Lung (tissue), 11 donors: ENCODE measurements at regions not wholly inside any gene's neighbourhood (a gene's known extent, or its start where the extent isn't known, plus 50 kb on each side); places are given as distances from the start of the nearest gene placed in this dataset.
"Not testable (repeated sequence)": the region's sequence is repeated elsewhere in the genome, so short reads cannot be mapped to it uniquely, and the experiment has no call there.

Source experiments
- ATAC-seq: fragments of 200-7000 bp; cut with Tn5 transposase; one replicate; pipeline ENCODE4 v1.9.1; 2020; ENCODE audit warnings: moderate number of reproducible peaks; ENCODE audit not compliant: insufficient read depth, low FRiP score
- DNase-seq, 3 donors: peaks; one replicate each; pipeline ENCODE4 v3.0.0-alpha.2; 2013 to 2017
- H3K27ac ChIP-seq, 2 donors: one replicate each; pipeline ENCODE4 v1.5.1; 2013; ENCODE audit warnings: mild to moderate bottlenecking in 2 of 2, moderate library complexity in 2 of 2, control low read depth in 1 of 2, inconsistent platforms in 1 of 2, low read depth in 1 of 2, low read length in 1 of 2
- H3K27me3 ChIP-seq, 3 donors: one replicate each; pipeline ENCODE4 v1.5.1; 2013; ENCODE audit warnings: low read length in 2 of 3; ENCODE audit not compliant: control insufficient read depth in 3 of 3, insufficient read depth in 3 of 3
- H3K36me3 ChIP-seq, 4 donors: one replicate each; pipeline ENCODE4 v1.5.1; 2013; ENCODE audit warnings: low read length in 4 of 4, mild to moderate bottlenecking in 1 of 4, moderate library complexity in 1 of 4; ENCODE audit not compliant: control insufficient read depth in 4 of 4, insufficient read depth in 4 of 4
- H3K4me1 ChIP-seq, 5 donors: one replicate each; pipeline ENCODE4 v1.5.1; 2013; ENCODE audit warnings: low read length in 5 of 5, mild to moderate bottlenecking in 2 of 5, moderate library complexity in 1 of 5; ENCODE audit not compliant: control insufficient read depth in 5 of 5, insufficient read depth in 5 of 5
- H3K4me3 ChIP-seq: one replicate; pipeline ENCODE4 v1.5.1; 2013; ENCODE audit warnings: mild to moderate bottlenecking, control low read depth, moderate library complexity
- H3K9ac ChIP-seq, 2 donors: one replicate each; pipeline ENCODE4 v1.5.1; 2013; ENCODE audit warnings: low read length in 2 of 2, control low read depth in 1 of 2; ENCODE audit not compliant: insufficient read depth in 1 of 2
- H3K9me3 ChIP-seq, 4 donors: one replicate each; pipeline ENCODE4 v1.5.1; 2013; ENCODE audit warnings: low read length in 3 of 4, mild to moderate bottlenecking in 1 of 4, moderate library complexity in 1 of 4; ENCODE audit not compliant: control insufficient read depth in 4 of 4, insufficient read depth in 3 of 4
- WGBS, 2 donors: extraction: QIAGEN DNeasy Blood & Tissue Kit; methylation state at CpG; one replicate each; pipeline ENCODE4 v1.1.7; 2013; 5-methylcytosine and 5-hydroxymethylcytosine counted together
- TF ChIP-seq, protein P1 (sequence below): IDR thresholded peaks from 2 replicates; pipeline ENCODE4 v1.5.1; 2012; ENCODE audit warnings: mild to moderate bottlenecking; ENCODE audit errors: control extremely low read depth, extremely low read depth
- donor health status: control.
- donor health status: control.
- donor health status: Bipolar disorder and iron deficiency.
- donor health status: healthy.
- donor health status: DM: yes; HTN: yes; CAD: no.

DNA sequence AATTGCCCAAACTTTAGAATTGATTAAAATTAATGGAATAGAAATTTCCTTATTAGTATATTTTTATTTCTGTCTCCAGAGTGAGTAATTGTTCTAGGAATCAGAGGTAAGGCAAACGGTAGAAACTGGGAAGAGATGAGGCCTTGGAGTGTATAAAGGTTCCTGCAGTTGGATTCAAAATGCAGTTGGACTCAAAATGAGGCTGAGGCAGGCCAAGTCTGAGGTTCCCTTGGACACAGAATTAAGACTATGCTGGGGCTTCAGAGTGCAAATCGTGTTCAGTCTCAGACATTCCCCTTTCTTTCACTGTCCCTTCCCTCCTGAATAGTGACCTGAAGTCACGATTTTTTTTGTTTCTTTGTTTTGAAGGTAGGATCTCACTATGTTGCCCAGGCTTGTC lies 746.9 kb upstream of the NRXN1 start:
- Histone ChIP-seq H3K36me3 (no peaks in the 10 kb centered on the region), H3K4me1 (no peaks in the 10 kb centered on the region), H3K9me3 (peaks cover 0 to 7% (median 0%) of the 10 kb centered on the region in 4 donors), H3K27me3 (no peaks in the 10 kb centered on the region), H3K9ac (no peak overlapping the region), H3K27ac (no peak overlapping the region), H3K4me3 (no peak overlapping the region)
- no peak for ATAC-seq
- DNase-seq = no peak
- 75 to 81% methylated on average over 3 of the region's 3 CpGs for WGBS, 2 donors
- TF ChIP-seq, protein P1, sequence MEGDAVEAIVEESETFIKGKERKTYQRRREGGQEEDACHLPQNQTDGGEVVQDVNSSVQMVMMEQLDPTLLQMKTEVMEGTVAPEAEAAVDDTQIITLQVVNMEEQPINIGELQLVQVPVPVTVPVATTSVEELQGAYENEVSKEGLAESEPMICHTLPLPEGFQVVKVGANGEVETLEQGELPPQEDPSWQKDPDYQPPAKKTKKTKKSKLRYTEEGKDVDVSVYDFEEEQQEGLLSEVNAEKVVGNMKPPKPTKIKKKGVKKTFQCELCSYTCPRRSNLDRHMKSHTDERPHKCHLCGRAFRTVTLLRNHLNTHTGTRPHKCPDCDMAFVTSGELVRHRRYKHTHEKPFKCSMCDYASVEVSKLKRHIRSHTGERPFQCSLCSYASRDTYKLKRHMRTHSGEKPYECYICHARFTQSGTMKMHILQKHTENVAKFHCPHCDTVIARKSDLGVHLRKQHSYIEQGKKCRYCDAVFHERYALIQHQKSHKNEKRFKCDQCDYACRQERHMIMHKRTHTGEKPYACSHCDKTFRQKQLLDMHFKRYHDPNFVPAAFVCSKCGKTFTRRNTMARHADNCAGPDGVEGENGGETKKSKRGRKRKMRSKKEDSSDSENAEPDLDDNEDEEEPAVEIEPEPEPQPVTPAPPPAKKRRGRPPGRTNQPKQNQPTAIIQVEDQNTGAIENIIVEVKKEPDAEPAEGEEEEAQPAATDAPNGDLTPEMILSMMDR = no peak

DNA sequence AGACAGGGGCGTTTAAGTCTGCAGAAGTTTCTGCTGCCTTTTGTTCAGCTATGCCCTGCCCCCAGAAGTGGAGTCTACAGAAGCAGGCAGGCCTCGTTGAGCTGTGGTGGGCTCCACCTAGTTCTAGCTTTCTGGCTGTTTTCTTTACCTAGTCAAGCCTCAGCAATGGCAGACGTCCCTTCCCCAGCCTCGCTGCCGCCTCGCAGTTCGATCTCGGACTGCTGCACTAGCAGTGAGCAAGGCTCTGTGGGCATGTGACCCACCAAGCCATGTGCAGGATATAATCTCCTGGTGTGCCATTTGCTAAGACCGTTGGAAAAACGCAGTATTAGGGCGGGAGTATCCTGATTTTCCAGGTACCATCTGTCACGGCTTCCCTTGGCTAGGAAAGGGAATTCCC lies 742.7 kb upstream of the NRXN1 start:
- H3K27me3 ChIP-seq, H3K9me3 ChIP-seq, H3K36me3 ChIP-seq, H3K4me3 ChIP-seq, H3K4me1 ChIP-seq, ATAC-seq, H3K27ac ChIP-seq, DNase-seq, H3K9ac ChIP-seq: not testable (repeated sequence)
- WGBS, 2 donors = 91 to 97% methylated on average over 12 of the region's 12 CpGs

DNA sequence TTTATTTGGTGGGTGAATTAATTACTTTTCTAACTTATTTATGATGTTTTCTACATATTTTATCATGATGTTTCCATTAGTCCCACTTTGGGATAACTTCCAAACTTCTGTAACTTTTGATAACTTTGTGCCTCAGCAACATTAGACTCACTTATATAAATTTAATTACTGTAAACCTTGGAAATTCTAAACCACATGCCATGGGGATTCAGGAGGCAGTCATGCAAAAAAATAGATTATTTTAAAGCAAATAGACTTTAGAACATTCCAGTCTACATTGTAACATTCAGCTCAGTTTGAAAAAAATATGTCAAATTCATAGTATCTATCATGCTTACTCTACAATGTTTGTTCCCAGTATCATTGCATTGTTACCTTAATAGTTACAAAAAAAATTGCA lies 728.5 kb upstream of the NRXN1 start:
- TF ChIP-seq, protein P1 = no peak
- Histone ChIP-seq H3K27ac (no peak overlapping the region), H3K9ac (no peak overlapping the region), H3K27me3 (no peaks in the 10 kb centered on the region), H3K9me3 (no peaks in the 10 kb centered on the region), H3K36me3 (no peaks in the 10 kb centered on the region), H3K4me3 (no peak overlapping the region), H3K4me1 (no peaks in the 10 kb centered on the region)
- no peak for DNase-seq
- ATAC-seq = no peak

DNA sequence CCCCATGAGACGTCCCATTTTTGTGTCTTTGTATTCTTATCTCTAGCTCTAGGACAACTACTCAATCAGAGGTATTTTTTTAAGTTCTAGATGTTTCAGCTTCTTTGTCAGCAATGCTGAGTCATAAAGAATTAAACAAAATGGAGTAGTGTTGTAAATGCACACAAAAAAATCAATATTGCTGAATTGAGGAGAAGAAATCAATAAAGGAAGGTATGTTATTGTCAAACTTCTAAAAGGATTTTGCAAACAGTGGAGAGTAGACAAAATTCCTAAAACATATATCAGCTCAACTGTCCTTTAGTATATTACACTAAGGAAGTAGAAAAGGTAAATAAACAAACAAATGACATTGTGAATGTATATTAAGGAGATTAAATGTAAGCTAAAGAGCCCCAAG lies 726.1 kb upstream of the NRXN1 start:
- no peak overlapping the region for H3K4me3 ChIP-seq
- no peaks in the 10 kb centered on the region for H3K36me3 ChIP-seq
- no peak overlapping the region for H3K9ac ChIP-seq
- no peaks in the 10 kb centered on the region for H3K9me3 ChIP-seq
- DNase-seq = no peak
- no peak overlapping the region for H3K27ac ChIP-seq
- no peak for ATAC-seq
- H3K27me3 ChIP-seq = no peaks in the 10 kb centered on the region
- TF ChIP-seq, protein P1 = no peak
- no peaks in the 10 kb centered on the region for H3K4me1 ChIP-seq
- WGBS, 2 donors = 70 to 76% methylated on average over 1 of the region's 1 CpG
